Right ventricle myocardium superior (tissue), 1 donor: ENCODE measurements at regions not wholly inside any gene's neighbourhood (a gene's known extent, or its start where the extent isn't known, plus 50 kb on each side); places are given as distances from the start of the nearest gene placed in this dataset.
A peak's percentile ranks its signal among the peaks of the same experiment; 100 is the strongest.
"Not testable (repeated sequence)": the region's sequence is repeated elsewhere in the genome, so short reads cannot be mapped to it uniquely, and the experiment has no call there.

Experiments
- ATAC-seq: fragments of 200-7000 bp; cut with Tn5 transposase; one replicate; pipeline ENCODE4 v1.9.1; 2020; ENCODE audit warnings: mild to moderate bottlenecking; ENCODE audit not compliant: poor library complexity
- DNase-seq: peaks from one replicate; pipeline ENCODE4 v3.0.0-alpha.2; 2020
- intact Hi-C: fragments of 100-400 bp; cut with DNase I; formaldehyde crosslinking; loops from one replicate; pipeline ENCODE4 v1.11.2; 2022
- donor health status: DM: no; HTN: yes; CAD: no; lungs with severe emphysema.

- intact Hi-C loops: no loop called here
- DNase-seq: peak; percentile 50
- no peak for ATAC-seq
These were observed 190.1 kb downstream of the GOLGA6L6 start for GRCh38 chr15:20351448-20351971.

DNA sequence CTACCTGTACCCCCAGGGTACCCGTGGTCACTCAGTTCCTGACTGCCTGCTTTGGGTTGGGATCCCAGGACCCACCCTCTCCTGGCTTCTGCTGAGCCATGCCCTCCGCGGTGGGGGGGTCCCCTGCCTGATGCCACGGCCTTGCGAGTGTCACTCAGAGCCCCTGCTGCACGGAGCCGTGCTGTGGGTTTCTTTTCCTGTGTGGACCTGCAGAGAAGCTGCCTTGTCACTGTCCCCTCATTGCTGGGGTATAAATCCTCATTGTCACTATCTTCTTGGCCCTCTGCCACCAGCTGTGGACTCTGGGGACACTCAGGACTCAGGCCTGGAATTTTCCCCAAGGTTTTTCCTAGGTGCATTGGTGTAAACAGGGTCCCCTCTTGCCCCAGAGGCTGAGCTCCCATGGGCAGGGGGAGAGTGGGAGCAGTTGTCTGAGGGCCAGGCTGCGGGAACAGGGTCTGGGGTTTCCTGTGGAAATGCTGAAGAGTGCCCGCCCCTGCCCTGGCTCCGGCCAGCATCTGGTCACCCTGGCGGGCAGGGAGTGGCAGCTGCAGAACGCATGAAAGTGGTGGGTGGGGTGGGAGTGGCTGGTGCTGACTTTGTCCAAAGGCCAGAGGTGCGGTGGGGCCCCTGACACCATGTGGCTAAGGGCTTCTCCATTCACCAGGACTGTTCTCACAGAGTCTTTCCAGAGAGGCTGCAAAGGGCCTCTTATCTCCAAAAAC, 191.7 kb downstream of the GOLGA6L6 start:
- intact Hi-C loops: no loop called here
- ATAC-seq: no peak

GRCh38 chr15:20348900-20349773, 192.5 kb downstream of the GOLGA6L6 start:
- DNase-seq (peak; percentile 46), ATAC-seq (no peak)
- intact Hi-C loops: no loop called here

More for the DNA sequence above, 191.7 kb downstream of the GOLGA6L6 start:
- peak; percentile 52 for DNase-seq

- ATAC-seq (no peak), DNase-seq (peak; percentile 49)
- intact Hi-C loops: no loop called here
These were observed 193.2 kb downstream of the GOLGA6L6 start for GRCh38 chr15:20348291-20348899.

- DNase-seq (peak; percentile 41), ATAC-seq (no peak)
- intact Hi-C loops: no loop called here
These were observed 195.4 kb downstream of the GOLGA6L6 start for GRCh38 chr15:20346082-20346805.

DNA sequence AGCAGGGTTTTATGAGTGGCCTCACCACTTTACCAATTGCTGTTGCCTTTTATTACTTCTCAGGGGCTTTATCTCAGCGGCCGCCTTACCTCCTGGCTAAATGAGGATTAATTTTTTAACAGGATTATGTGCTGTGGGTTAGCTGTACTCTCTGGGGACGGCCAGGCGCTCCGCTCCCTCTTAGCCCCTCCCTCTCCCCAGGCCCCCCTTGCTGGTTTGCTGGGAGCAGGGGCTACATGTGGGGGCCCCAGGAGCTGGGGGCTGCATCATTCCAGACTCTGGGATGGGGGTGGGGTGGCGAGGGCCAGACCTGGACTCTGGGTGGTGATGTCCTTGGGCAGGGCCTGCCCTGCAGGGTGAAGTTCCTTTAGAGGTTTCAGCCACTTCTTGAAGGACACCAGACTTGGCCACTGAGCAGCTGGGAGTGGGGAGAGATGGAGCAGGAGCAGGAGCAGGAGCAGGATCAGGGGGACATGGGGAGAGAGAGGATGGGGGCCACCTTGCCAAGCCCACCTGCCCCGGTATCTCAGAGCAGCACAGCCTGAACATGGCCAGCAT, 196.1 kb downstream of the GOLGA6L6 start:
- intact Hi-C loops: no loop called here
- no peak for DNase-seq
- no peak for ATAC-seq

- DNase-seq (peak; percentile 45), ATAC-seq (no peak)
- intact Hi-C loops: no loop called here
These were observed 196.8 kb downstream of the GOLGA6L6 start for GRCh38 chr15:20344601-20345400.

DNA sequence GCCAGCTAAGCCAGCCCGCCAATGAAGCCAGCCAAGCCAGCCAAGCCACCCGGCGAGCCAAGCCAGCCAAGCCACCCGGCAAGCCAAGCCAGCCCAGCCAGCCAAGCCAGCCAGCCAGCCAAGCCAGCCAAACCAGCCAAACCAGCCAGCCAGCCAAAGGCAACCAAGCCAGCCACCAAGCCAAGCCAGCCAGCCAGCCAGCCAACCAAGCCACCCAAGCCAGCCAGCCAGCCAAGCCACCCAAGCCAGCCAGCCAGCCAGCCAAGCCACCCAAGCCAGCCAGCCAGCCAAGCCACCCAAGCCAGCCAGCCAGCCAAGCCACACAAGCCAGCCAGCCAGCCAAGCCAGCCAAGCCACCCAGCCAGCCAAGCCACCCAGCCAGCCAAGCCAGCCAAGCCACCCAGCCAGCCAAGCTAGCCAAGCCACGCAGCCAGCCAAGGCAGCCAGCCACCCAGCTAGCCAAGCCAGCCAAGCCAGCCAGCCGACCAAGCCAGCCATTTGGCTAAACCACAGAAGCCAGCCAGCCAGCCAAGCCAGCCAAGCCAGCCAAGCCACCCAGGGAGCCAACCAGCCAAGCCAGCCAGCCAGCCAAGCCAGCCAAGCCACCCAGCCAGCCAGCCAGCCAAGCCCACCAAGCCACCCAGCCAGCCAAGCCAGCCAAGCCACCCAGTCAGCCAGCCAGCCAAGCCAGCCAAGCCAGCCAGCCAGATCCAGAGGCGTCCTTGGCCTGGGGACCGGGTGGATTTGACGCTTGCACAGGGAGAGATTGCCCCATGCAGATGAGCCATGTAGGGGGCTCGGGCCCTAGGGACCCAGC, 198.0 kb downstream of the GOLGA6L6 start:
- intact Hi-C loops, ATAC-seq: not testable (repeated sequence)
- peak; percentile 57 for DNase-seq

GRCh38 chr15:20342601-20343394, 198.8 kb downstream of the GOLGA6L6 start:
- intact Hi-C loops: not testable (repeated sequence)

GRCh38 chr15:20341901-20342600, 199.5 kb downstream of the GOLGA6L6 start:
- DNase-seq (peak; percentile 87), ATAC-seq (peak; percentile 47)
- intact Hi-C loops: no loop called here

More at GRCh38 chr15:20342601-20343394, 198.8 kb downstream of the GOLGA6L6 start:
- peak; percentile 43 for DNase-seq
- not testable (repeated sequence) for ATAC-seq

GRCh38 chr15:20340931-20341661, 200.5 kb downstream of the GOLGA6L6 start:
- ATAC-seq: peak; percentile 57
- intact Hi-C loops: no loop called here
- peak; percentile 87 for DNase-seq

- DNase-seq (peak; percentile 87), ATAC-seq (peak; percentile 58)
- intact Hi-C loops: no loop called here
These were observed 201.2 kb downstream of the GOLGA6L6 start for GRCh38 chr15:20340331-20340811.

DNA sequence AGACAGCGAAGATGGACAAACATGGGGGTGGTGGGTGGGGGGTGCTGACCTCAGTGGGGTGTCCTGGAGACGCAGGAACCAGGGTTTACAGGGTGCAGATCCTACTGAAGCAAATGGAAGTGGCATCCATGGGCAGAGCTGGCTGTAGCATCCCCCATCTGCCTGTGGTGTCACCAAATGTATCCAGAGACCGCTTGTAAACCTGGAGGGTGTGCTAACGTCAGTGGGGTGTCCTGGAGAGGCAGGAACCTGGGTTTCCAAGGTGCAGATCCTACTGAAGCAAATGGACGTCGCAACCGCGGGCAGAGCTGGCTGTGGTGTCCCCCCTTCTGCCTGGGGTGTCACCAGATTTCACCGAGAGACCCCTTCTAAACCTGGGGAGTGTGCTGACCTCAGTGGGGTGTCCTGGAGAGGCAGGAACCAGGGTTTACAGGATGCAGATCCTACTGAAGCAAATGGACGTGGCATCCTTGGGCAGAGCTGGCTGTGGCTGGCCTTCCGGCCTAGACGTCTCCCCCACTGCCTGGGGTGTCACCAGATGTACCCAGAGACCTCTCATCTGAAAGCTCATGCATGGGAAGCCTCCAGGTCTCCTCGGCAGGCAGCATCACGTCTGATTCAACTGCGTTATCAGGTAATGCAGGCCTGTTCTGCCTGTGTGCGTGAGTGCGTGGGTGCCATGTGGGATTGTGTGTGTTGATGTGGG, 202.4 kb downstream of the GOLGA6L6 start:
- ATAC-seq, intact Hi-C loops, DNase-seq: not testable (repeated sequence)

DNA sequence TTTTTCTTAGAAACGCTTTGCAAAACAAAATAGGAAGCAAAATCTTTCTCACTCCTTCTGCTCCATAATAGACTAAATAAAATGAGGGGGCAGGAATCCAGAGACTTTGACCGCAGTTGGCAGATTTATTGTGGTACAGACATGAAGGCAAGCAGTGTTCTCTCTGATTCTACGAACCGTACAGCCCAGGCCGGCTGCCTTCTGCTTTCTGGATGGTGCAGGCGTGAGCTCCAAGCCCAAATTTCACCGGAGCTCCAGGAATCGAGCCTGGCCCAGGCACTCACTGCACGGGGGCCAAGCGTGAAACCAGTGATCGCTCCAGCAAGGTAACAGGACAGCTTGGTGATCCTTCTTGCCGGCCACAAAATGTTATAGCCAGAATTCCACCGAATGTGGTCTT, 202.9 kb downstream of the GOLGA6L6 start:
- intact Hi-C loops: not testable (repeated sequence)
- DNase-seq: peak; percentile 47

More for the DNA sequence above, 202.9 kb downstream of the GOLGA6L6 start:
- ATAC-seq: not testable (repeated sequence)
